ENCODE measurements at regions not wholly inside any gene's neighbourhood (a gene's known extent, or its start where the extent isn't known, plus 50 kb on each side); places are given as distances from the start of the nearest gene placed in this dataset.

- no TSS peak for BruUV-seq (replicated peaks)
- Histone ChIP-seq H3K9me1 (replicated peaks; ENCODE audit: control insufficient read depth, extremely low read depth, insufficient read depth, low read length) (no peaks in the 10 kb centered on the region), H3K27me3 (ENCODE audit: control insufficient read depth in 2 of 2, insufficient read depth in 2 of 2, low read length in 2 of 2) (no peaks in the 10 kb centered on the region), H4K20me1 (replicated peaks; ENCODE audit: control insufficient read depth, extremely low read depth, insufficient read depth, low read length) (no peaks in the 10 kb centered on the region), H3K79me2 (ENCODE audit: control insufficient read depth, insufficient read depth, low read length) (no peaks in the 10 kb centered on the region), H2AFZ (ENCODE audit: low read depth, low read length) (no peak overlapping the region), H3K36me3 (ENCODE audit: control insufficient read depth in 2 of 2, extremely low read depth in 1 of 2, insufficient read depth in 2 of 2, low read length in 2 of 2) (no peaks in the 10 kb centered on the region), H3K9me3 (replicated peaks; ENCODE audit: control insufficient read depth, insufficient read depth, low read length) (no peaks in the 10 kb centered on the region), H3K4me3 (replicated peaks in 1 of 3; ENCODE audit: insufficient read depth in 1 of 3, low read depth in 1 of 3, low read length in 3 of 3) (no peak overlapping the region), H3K27ac (ENCODE audit: insufficient read depth, low read depth, low read length) (no peak overlapping the region), H3K9ac (replicated peaks; ENCODE audit: extremely low read depth, insufficient read depth, low read length) (no peak overlapping the region), H3K4me1 (ENCODE audit: control insufficient read depth, extremely low read depth, insufficient read depth, low read length) (no peaks in the 10 kb centered on the region), H3K4me2 (ENCODE audit: insufficient read depth, low read length) (no peak overlapping the region)
- intact Hi-C loops (cut with micrococcal nuclease): no loop called here
- FAIRE-seq (no peak), DNase-seq (ENCODE audit: low read depth, low spot score) (no peak)
- CTCF ChIA-PET: no interaction called here
- dilution Hi-C loops (cut with MboI; ENCODE audit: extremely low pct_ligation_motif_present, low sequenced_read_pairs): no loop called here
- TF ChIP-seq CTCF (IDR thresholded peaks at IDR 0.05; ENCODE audit: extremely low read depth in 1 of 2, insufficient read depth in 1 of 2, low read depth in 1 of 2, low read length in 2 of 2) (no peak), POLR2A (IDR thresholded peaks at IDR 0.05; ENCODE audit: low read depth, low read length) (no peak), MAX (IDR thresholded peaks at IDR 0.05; ENCODE audit: insufficient read depth, insufficient read length) (no peak), MYC (IDR thresholded peaks at IDR 0.05; ENCODE audit: low read depth, low read length) (no peak)
- POLR2A ChIA-PET: no interaction called here
Observed at GRCh38 chr1:194322751-194323150, 1136.3 kb upstream of the B3GALT2 start.

- H3K79me2 ChIP-seq (ENCODE audit: control insufficient read depth, insufficient read depth, low read length): no peaks in the 10 kb centered on the region
- dilution Hi-C loops (cut with MboI; ENCODE audit: extremely low pct_ligation_motif_present, low sequenced_read_pairs) (no loop called here), intact Hi-C loops (cut with micrococcal nuclease) (no loop called here)
- FAIRE-seq: no peak
- ChIA-PET POLR2A (no interaction called here), CTCF (no interaction called here)
- no peak overlapping the region for H2AFZ ChIP-seq (ENCODE audit: low read depth, low read length)
- no peak overlapping the region for H3K4me2 ChIP-seq (ENCODE audit: insufficient read depth, low read length)
- TF ChIP-seq GATA2 (IDR thresholded peaks at IDR 0.05; ENCODE audit: insufficient read depth, insufficient read length, low read depth, low read length) (no peak), EZH2 (IDR thresholded peaks at IDR 0.05; ENCODE audit: borderline replicate concordance, low read depth, low read length, severe bottlenecking) (no peak), POLR2A (IDR thresholded peaks at IDR 0.05; ENCODE audit: low read depth, low read length) (no peak), MAX (IDR thresholded peaks at IDR 0.05; ENCODE audit: insufficient read depth, insufficient read length) (no peak), JUN (IDR thresholded peaks at IDR 0.05; ENCODE audit: borderline replicate concordance, insufficient read depth, insufficient read length, low read depth) (no peak), POLR2AphosphoS5 (IDR thresholded peaks at IDR 0.05; ENCODE audit: insufficient read depth, low read depth, low read length) (no peak), CTCF (IDR thresholded peaks at IDR 0.05; ENCODE audit: extremely low read depth in 1 of 2, insufficient read depth in 1 of 2, low read depth in 1 of 2, low read length in 2 of 2) (no peak), MYC (IDR thresholded peaks at IDR 0.05; ENCODE audit: low read depth, low read length) (no peak)
- DNase-seq (ENCODE audit: low read depth, low spot score): no peak
- no peak overlapping the region for H3K4me3 ChIP-seq (replicated peaks in 1 of 3; ENCODE audit: insufficient read depth in 1 of 3, low read depth in 1 of 3, low read length in 3 of 3)
- no peaks in the 10 kb centered on the region for H3K36me3 ChIP-seq (ENCODE audit: control insufficient read depth in 2 of 2, extremely low read depth in 1 of 2, insufficient read depth in 2 of 2, low read length in 2 of 2)
- H3K9me1 ChIP-seq (replicated peaks; ENCODE audit: control insufficient read depth, extremely low read depth, insufficient read depth, low read length): no peaks in the 10 kb centered on the region
- BruUV-seq (replicated peaks): no TSS peak
- no peaks in the 10 kb centered on the region for H3K9me3 ChIP-seq (replicated peaks; ENCODE audit: control insufficient read depth, insufficient read depth, low read length)
- H3K27me3 ChIP-seq (ENCODE audit: control insufficient read depth in 2 of 2, insufficient read depth in 2 of 2, low read length in 2 of 2): no peaks in the 10 kb centered on the region
- H3K27ac ChIP-seq (ENCODE audit: insufficient read depth, low read depth, low read length): no peak overlapping the region
- no peaks in the 10 kb centered on the region for H3K4me1 ChIP-seq (ENCODE audit: control insufficient read depth, extremely low read depth, insufficient read depth, low read length)
- H3K9ac ChIP-seq (replicated peaks; ENCODE audit: extremely low read depth, insufficient read depth, low read length): no peak overlapping the region
- H4K20me1 ChIP-seq (replicated peaks; ENCODE audit: control insufficient read depth, extremely low read depth, insufficient read depth, low read length): no peaks in the 10 kb centered on the region
Observed at GRCh38 chr1:194318790-194319280, 1132.4 kb upstream of the B3GALT2 start.
